ENCODE measurements at regions not wholly inside any gene's neighbourhood (a gene's known extent, or its start where the extent isn't known, plus 50 kb on each side); places are given as distances from the start of the nearest gene placed in this dataset.
"Not testable (repeated sequence)": the region's sequence is repeated elsewhere in the genome, so short reads cannot be mapped to it uniquely, and the experiment has no call there.

GRCh38 chr14:71438684-71439083 lies 493.5 kb upstream of the RGS6 start:
- DNase-seq, result no peak

GRCh38 chr14:71441126-71441525 lies 491.1 kb upstream of the RGS6 start:
- DNase-seq, result no peak

GRCh38 chr14:71444030-71444822 lies 488.0 kb upstream of the RGS6 start:
- no peak for DNase-seq

GRCh38 chr14:71448431-71449315 lies 483.6 kb upstream of the RGS6 start:
- no peak for DNase-seq

GRCh38 chr14:71449316-71450055 lies 482.7 kb upstream of the RGS6 start:
- DNase-seq, result no peak

GRCh38 chr14:71451501-71451900 lies 480.7 kb upstream of the RGS6 start:
- DNase-seq, result no peak

- DNase-seq, result no peak
Observed at GRCh38 chr14:71452539-71452938, 479.7 kb upstream of the RGS6 start.

- DNase-seq, result no peak
Observed at GRCh38 chr14:71452987-71453386, 479.2 kb upstream of the RGS6 start.

- DNase-seq, result no peak
Observed at GRCh38 chr14:71454010-71454409, 478.2 kb upstream of the RGS6 start.

- no peak for DNase-seq
Observed at GRCh38 chr14:71454513-71455332, 477.5 kb upstream of the RGS6 start.

- no peak for DNase-seq
Observed at GRCh38 chr14:71460091-71460490, 472.1 kb upstream of the RGS6 start.

GRCh38 chr14:71461617-71462016 lies 470.6 kb upstream of the RGS6 start:
- not testable (repeated sequence) for DNase-seq

GRCh38 chr14:71463807-71464206 lies 468.4 kb upstream of the RGS6 start:
- DNase-seq, result no peak

- no peak for DNase-seq
Observed at GRCh38 chr14:71464840-71465239, 467.4 kb upstream of the RGS6 start.

GRCh38 chr14:71465316-71465715 lies 466.9 kb upstream of the RGS6 start:
- DNase-seq, result no peak

GRCh38 chr14:71466251-71466650 lies 466.0 kb upstream of the RGS6 start:
- DNase-seq, result no peak

GRCh38 chr14:71466946-71467345 lies 465.3 kb upstream of the RGS6 start:
- DNase-seq, result no peak

- no peak for DNase-seq
Observed at GRCh38 chr14:71467361-71467811, 464.8 kb upstream of the RGS6 start.

GRCh38 chr14:71468701-71469100 lies 463.5 kb upstream of the RGS6 start:
- no peak for DNase-seq

GRCh38 chr14:71469643-71470335 lies 462.4 kb upstream of the RGS6 start:
- DNase-seq, result no peak

- DNase-seq, result no peak
Observed at GRCh38 chr14:71471634-71472355, 460.4 kb upstream of the RGS6 start.
